Heart right ventricle (tissue), 16 donors: ENCODE measurements at regions not wholly inside any gene's neighbourhood (a gene's known extent, or its start where the extent isn't known, plus 50 kb on each side); places are given as distances from the start of the nearest gene placed in this dataset.

Experiments
- ATAC-seq, 8 donors: fragments of 200-7000 bp; cut with Tn5 transposase; one replicate each; pipeline ENCODE4 v1.9.1; 2020; ENCODE audit warnings: mild to moderate bottlenecking in 8 of 8, moderate library complexity in 8 of 8, moderate number of reproducible peaks in 1 of 8
- DNase-seq, 2 donors: peaks; one replicate each; pipeline ENCODE4 v3.0.0-alpha.2; 2020
- H3K27ac ChIP-seq, 10 donors: fragments of 200-600 bp; sonication (generic) in 2 of 10; one replicate each; pipeline versions ENCODE4 v1.5.0 to v1.8.0; 2020 to 2022; ENCODE audit warnings: mild to moderate bottlenecking in 3 of 10
- H3K27me3 ChIP-seq, 7 donors: fragments of 200-600 bp; one replicate each; pipeline ENCODE4 v1.8.0; 2021 to 2022; ENCODE audit warnings: mild to moderate bottlenecking in 2 of 7
- H3K36me3 ChIP-seq, 9 donors: fragments of 200-600 bp; sonication (generic) in 1 of 9; one replicate each; pipeline versions ENCODE4 v1.5.0 to v1.8.0; 2020 to 2022; ENCODE audit warnings: mild to moderate bottlenecking in 2 of 9
- H3K4me1 ChIP-seq, 9 donors: fragments of 200-600 bp; sonication (generic) in 1 of 9; one replicate each; pipeline versions ENCODE4 v1.5.0 to v1.8.0; 2020 to 2022; ENCODE audit warnings: mild to moderate bottlenecking in 4 of 9
- H3K4me3 ChIP-seq, 10 donors: fragments of 200-600 bp; sonication (generic) in 2 of 10; one replicate each; pipeline versions ENCODE4 v1.5.0 to v1.8.0; 2020 to 2022; ENCODE audit warnings: mild to moderate bottlenecking in 7 of 10, moderate library complexity in 2 of 10
- H3K9me3 ChIP-seq, 11 donors: fragments of 200-600 bp in 10 of 11; sonication (generic) in 2 of 11; one replicate each; pipeline versions ENCODE4 v1.5.0 to v1.8.0; 2013 to 2022; ENCODE audit warnings: mild to moderate bottlenecking in 2 of 11, control low read depth in 1 of 11, moderate library complexity in 1 of 11
- WGBS, 2 donors: extraction: QIAGEN DNeasy Blood & Tissue Kit; methylation state at CpG; one replicate each; pipeline ENCODE4 v1.1.7; 2013; ENCODE audit warnings: inconsistent platforms in 1 of 2; 5-methylcytosine and 5-hydroxymethylcytosine counted together
- intact Hi-C, 10 donors: fragments of 100-400 bp; cut with DNase I; formaldehyde crosslinking; loops; one replicate each; pipeline versions ENCODE4 v1.11.1 to v1.14.2; 2022
- TF ChIP-seq, protein P1 (sequence below), 9 donors: fragments of 200-600 bp; sonication (generic) in 2 of 9; IDR thresholded peaks; one replicate each; pipeline versions ENCODE4 v1.5.0 to v1.8.0; 2021 to 2022; ENCODE audit warnings: antibody characterized with exemption in 9 of 9, mild to moderate bottlenecking in 5 of 9, moderate library complexity in 1 of 9
- donor health status: Arrhythmogenic right ventricular cardiomyopathy.
- donor health status: ischemic (EF 13 %, LVEDD 7.1; RV severe dilation, severe dysfunction).
- donor health status: healthy with polysubstance abuse.
- donor health status: DM: no; HTN: yes; CAD: no.
- donor health status: DM: no; HTN: no; CAD: no.
- donor health status: ischemic (EF 25% LVEDD 6.9; RV normal size, moderate dysfunction).
- donor health status: ischemic (EF 25% LVEDD 5.7; RV mildly dilated, moderate dysfunction).
- donor health status: healthy.
- donor health status: DM: yes; HTN: yes; CAD: no.
- donor health status: Ischemic cardiomyopathy.
- donor health status: ischemic (EF 35%, LVEDD 5.7; RV mildly dilated, moderate dysfunction).
- donor health status: nonischemic (EF 11% LVEDD 7.7; RV severe dilation, severe dysfunction).
- donor health status: DM: yes; HTN: yes; CAD: no.
- donor health status: PGD.
- donor health status: ischemic (EF 29% LVEDD 5.4; RV normal size, mild dysfunction).
- donor health status: nonischemic (EF 23%, LVEDD 6.1; RV moderate dilation, normal function).

DNA sequence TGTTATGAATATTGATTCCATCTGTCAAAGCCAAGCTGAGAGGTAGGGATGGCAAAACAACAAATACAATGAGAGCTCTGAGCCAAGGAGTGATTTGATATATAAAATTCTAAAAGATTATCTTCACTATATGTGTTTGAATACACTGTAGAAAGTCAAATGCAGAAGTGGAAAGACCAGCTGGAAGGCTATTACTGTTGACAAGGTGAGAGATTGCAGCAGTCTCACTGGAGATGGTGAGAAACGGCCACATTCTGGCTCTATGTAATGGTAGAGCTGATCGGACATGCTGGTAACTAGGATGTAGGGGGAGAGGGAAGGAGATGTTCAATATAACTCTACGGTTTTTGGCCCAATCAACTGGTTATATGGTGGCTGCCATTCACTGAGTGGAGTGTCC, 434.2 kb upstream of the SUCLG2 start:
- intact Hi-C loops: no loop called here
- Histone ChIP-seq H3K27me3 (peaks cover 0 to 3% (median 0%) of the 10 kb centered on the region in 7 donors), H3K4me1 (peaks cover 0 to 3% (median 0%) of the 10 kb centered on the region in 9 donors), H3K27ac (no peak overlapping the region), H3K4me3 (no peak overlapping the region), H3K9me3 (no peaks in the 10 kb centered on the region), H3K36me3 (no peaks in the 10 kb centered on the region)
- ATAC-seq: no peak
- TF ChIP-seq, protein P1, sequence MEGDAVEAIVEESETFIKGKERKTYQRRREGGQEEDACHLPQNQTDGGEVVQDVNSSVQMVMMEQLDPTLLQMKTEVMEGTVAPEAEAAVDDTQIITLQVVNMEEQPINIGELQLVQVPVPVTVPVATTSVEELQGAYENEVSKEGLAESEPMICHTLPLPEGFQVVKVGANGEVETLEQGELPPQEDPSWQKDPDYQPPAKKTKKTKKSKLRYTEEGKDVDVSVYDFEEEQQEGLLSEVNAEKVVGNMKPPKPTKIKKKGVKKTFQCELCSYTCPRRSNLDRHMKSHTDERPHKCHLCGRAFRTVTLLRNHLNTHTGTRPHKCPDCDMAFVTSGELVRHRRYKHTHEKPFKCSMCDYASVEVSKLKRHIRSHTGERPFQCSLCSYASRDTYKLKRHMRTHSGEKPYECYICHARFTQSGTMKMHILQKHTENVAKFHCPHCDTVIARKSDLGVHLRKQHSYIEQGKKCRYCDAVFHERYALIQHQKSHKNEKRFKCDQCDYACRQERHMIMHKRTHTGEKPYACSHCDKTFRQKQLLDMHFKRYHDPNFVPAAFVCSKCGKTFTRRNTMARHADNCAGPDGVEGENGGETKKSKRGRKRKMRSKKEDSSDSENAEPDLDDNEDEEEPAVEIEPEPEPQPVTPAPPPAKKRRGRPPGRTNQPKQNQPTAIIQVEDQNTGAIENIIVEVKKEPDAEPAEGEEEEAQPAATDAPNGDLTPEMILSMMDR (IDR thresholded peaks at IDR 0.05): no peak
- WGBS, 2 donors: 52 to 57% methylated on average over 3 of the region's 3 CpGs
- no peak for DNase-seq

DNA sequence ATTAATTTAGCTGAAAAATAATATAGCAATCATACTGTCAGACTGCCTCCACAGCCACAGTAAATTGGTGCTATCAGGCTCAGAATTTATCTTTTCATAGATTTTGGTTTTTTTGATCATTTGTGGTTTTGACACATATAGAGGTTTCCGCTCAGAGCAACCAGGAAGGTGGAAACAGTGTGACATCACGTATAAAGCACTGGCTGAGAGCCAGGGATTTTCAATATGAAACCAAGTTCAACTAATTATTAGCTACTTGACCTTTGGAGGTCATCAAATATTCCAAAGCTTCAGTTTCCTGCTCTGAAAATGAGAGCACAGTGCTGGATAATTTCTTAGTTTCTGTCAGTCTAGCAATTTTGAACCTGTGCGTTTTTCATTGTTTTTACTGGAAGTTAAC, 433.8 kb upstream of the SUCLG2 start:
- intact Hi-C loops: no loop called here
- peaks cover 0 to 3% (median 0%) of the 10 kb centered on the region in 9 donors for H3K4me1 ChIP-seq
- TF ChIP-seq, protein P1 (IDR thresholded peaks at IDR 0.05): no peak
- H3K27me3 ChIP-seq: peaks cover 0 to 3% (median 0%) of the 10 kb centered on the region in 7 donors
- no peak overlapping the region for H3K4me3 ChIP-seq
- H3K36me3 ChIP-seq: no peaks in the 10 kb centered on the region
- no peak overlapping the region for H3K27ac ChIP-seq
- WGBS, 2 donors: 47% methylated on average over 3 of the region's 3 CpGs
- H3K9me3 ChIP-seq: no peaks in the 10 kb centered on the region
- DNase-seq: no peak
- no peak for ATAC-seq

DNA sequence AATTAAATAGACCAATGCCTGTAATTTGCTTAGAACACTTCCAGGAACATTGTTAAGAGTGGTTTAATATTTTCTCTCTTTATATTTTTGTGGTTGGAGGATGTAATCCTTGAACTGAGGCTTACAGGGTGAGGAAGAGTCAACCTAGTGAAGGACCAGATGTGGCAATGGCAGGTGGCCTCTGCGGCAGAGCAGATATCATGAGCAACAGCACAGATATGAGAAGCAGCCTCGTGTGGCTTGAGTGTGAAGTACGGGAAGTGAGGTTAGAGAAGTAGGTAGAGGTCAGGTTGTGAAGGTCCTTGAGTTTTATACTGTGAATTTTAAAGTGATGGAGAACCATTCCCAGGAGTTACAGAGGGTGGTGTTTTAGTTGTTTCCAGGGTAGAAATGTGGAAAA, 417.6 kb upstream of the SUCLG2 start:
- DNase-seq (no peak), ATAC-seq (no peak)
- H3K4me1 ChIP-seq: no peaks in the 10 kb centered on the region
- WGBS, 2 donors: 62 to 71% methylated on average over 3 of the region's 3 CpGs
- intact Hi-C loops: no loop called here
- H3K4me3 ChIP-seq: no peak overlapping the region
- peaks cover 0 to 27% (median 4%) of the 10 kb centered on the region in 11 donors for H3K9me3 ChIP-seq
- H3K36me3 ChIP-seq: no peaks in the 10 kb centered on the region
- TF ChIP-seq, protein P1 (IDR thresholded peaks at IDR 0.05): no peak
- no peak overlapping the region for H3K27ac ChIP-seq
- H3K27me3 ChIP-seq: no peaks in the 10 kb centered on the region

DNA sequence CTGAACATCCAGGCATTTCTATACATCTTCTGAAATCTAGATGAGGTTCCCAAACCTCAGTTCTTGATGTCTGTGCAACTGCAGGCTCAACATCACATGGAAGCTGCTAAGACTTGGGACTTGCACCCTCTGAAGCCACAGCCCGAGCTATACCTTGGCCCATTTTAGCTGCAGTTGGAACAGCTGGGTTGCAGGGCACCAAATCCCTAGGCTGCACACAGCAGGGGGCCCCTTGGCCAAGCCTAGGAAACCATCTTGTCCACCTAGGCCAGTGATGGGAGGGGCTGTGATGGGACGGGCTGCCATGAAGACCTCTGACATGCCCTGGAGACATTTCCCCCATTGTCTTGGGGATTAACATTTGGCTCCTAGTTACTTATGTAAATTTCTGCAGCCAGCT, 415.8 kb upstream of the SUCLG2 start:
- intact Hi-C loops: no loop called here
- no peak for ATAC-seq
- Histone ChIP-seq H3K4me1 (no peaks in the 10 kb centered on the region), H3K9me3 (peaks cover 0 to 27% (median 4%) of the 10 kb centered on the region in 11 donors), H3K4me3 (no peak overlapping the region), H3K36me3 (no peaks in the 10 kb centered on the region), H3K27ac (no peak overlapping the region), H3K27me3 (no peaks in the 10 kb centered on the region)
- 60 to 74% methylated on average over 2 of the region's 2 CpGs for WGBS, 2 donors
- no peak for DNase-seq
- TF ChIP-seq, protein P1 (IDR thresholded peaks at IDR 0.05): no peak
